ENCODE measurements at regions not wholly inside any gene's neighbourhood (a gene's known extent, or its start where the extent isn't known, plus 50 kb on each side); places are given as distances from the start of the nearest gene placed in this dataset.
"Not testable (repeated sequence)": the region's sequence is repeated elsewhere in the genome, so short reads cannot be mapped to it uniquely, and the experiment has no call there.

DNA sequence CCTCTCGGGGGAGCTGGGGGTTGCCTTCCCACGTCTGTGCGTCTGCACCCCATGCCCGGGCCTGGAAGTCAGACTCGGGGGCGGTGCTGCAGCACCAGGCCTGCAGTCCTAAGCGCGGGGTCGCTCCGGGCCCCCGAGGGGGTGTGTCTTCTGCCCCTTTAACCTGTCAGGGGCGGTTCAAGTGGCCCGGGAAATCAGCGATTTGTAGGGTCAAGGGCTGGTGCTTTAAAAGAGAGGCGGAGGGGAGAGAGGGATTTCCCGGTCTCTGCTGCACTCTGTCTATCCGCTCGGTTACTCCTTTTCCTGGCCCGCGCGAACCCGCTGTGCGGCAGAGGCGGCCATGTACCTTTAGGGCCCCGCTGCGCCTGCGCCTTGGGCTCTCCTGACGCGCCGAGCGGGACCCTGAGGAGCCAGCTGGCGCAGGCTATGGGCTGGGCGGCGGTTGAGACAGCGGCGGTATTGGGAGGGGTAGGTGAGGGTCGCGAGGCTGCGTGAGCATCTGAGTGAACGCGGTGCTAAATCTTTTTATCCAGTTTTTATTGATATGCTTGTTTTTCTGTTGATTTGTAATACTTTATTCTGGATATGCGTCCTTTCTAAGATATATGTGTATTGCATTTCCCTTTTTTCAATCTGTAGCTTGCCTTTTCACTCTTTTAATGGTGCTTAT is 243.5 kb upstream of the NOTCH2NLA start:
- H3K9me3 ChIP-seq; H3K27me3 ChIP-seq (replicated peaks in 1 of 7); H3K36me3 ChIP-seq; intact Hi-C loops (cut with DNase I; ENCODE audit: low total_unique reads): not testable (repeated sequence)
- Histone ChIP-seq H3K4me3 (peak overlapping the region; percentile 25 to 70 (median 37)), H3K27ac (peak overlapping the region in 5 of 8 donors; percentile 43 to 71 (median 51)), H3K4me1 (peaks cover 0 to 11% (median 2%) of the 10 kb centered on the region in 6 donors)
- DNase-seq = peak; percentile 92
- TF ChIP-seq, protein P1, sequence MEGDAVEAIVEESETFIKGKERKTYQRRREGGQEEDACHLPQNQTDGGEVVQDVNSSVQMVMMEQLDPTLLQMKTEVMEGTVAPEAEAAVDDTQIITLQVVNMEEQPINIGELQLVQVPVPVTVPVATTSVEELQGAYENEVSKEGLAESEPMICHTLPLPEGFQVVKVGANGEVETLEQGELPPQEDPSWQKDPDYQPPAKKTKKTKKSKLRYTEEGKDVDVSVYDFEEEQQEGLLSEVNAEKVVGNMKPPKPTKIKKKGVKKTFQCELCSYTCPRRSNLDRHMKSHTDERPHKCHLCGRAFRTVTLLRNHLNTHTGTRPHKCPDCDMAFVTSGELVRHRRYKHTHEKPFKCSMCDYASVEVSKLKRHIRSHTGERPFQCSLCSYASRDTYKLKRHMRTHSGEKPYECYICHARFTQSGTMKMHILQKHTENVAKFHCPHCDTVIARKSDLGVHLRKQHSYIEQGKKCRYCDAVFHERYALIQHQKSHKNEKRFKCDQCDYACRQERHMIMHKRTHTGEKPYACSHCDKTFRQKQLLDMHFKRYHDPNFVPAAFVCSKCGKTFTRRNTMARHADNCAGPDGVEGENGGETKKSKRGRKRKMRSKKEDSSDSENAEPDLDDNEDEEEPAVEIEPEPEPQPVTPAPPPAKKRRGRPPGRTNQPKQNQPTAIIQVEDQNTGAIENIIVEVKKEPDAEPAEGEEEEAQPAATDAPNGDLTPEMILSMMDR (IDR thresholded peaks at IDR 0.05 in 8 of 11, conservative IDR thresholded peaks at IDR 0.05 in 3 of 11) = peak in 1 of 11 experiments; percentile 27
- peak; percentile 25 to 64 (median 58) for TF ChIP-seq POLR2AphosphoS5 (IDR thresholded peaks at IDR 0.05)
- WGBS, 5 donors = 1 to 2% (median 1%) methylated on average over 20 to 42 of the region's 42 CpGs

DNA sequence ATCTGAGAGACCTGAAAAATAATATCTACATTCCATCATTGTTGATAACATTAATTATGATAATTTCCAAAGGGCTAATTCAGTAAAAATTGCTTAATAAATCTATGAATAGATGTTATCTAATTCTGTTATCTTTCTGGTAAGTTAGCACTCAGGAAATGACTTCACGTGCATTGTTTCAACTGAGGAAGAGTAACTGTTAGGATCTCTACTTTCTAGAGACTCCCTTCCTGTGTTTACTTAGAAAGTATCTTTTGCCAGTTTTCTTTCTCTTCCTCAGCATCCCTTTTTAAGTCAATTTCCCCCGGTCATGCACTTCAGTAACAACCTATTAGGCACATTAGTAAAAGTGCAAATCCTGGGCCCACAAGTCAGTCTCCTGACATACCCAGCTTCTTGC is 231.1 kb upstream of the NOTCH2NLA start:
- DNase-seq; H3K4me3 ChIP-seq; H3K9me3 ChIP-seq; H3K36me3 ChIP-seq; intact Hi-C loops (cut with DNase I; ENCODE audit: low total_unique reads); H3K27ac ChIP-seq; H3K27me3 ChIP-seq (replicated peaks in 1 of 7); H3K4me1 ChIP-seq: not testable (repeated sequence)
- WGBS, 5 donors = no CpG with 5 or more reads among the region's 2 CpGs

DNA sequence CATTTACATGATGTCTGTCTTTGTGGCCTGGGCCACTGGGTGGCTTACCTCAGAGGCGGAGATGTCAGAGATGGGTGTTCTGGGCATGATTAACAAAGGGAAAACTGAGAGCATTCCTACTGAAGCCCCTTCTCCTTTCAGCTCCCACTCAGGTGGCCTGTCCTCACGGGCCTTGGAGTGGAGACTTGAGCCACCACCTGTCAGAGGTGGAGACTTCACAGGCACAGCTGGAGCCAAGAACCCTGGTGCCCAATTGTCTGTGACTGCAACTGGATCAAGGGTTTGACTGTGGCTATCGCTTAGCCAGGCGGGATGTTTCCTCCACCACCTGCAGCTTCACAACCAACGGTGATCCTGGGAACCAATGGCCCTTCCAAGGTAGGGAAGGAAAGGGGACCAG is 230.5 kb upstream of the NOTCH2NLA start:
- intact Hi-C loops (cut with DNase I; ENCODE audit: low total_unique reads); DNase-seq; H3K4me1 ChIP-seq; H3K4me3 ChIP-seq; H3K27me3 ChIP-seq (replicated peaks in 1 of 7); H3K36me3 ChIP-seq; H3K9me3 ChIP-seq: not testable (repeated sequence)
- WGBS, 5 donors = 71 to 100% (median 84%) methylated on average over 3 to 5 of the region's 5 CpGs
- H3K27ac ChIP-seq = peak overlapping the region in 1 of 8 donors; percentile 33

DNA sequence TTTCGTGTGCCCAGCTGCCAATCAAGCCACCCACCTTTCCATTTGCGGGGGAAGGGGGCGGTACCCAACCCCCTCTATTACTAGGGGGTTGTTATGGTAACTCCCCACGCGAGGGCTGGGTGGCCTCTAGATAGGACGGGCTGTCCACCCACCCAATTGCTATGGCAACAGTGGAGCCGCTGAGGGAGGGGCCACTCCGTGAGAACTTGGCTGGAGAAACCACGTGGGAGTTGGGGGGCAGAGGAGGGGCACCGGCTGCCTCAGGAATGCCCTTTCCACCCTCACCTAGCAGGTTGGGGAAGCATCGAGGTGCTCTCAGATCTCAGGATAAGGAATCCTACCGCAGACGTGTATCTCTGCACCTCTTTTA is 220.0 kb upstream of the NOTCH2NLA start:
- H3K36me3 ChIP-seq; H3K27me3 ChIP-seq (replicated peaks in 1 of 7); DNase-seq; intact Hi-C loops (cut with DNase I; ENCODE audit: low total_unique reads); H3K27ac ChIP-seq; H3K9me3 ChIP-seq; H3K4me1 ChIP-seq; H3K4me3 ChIP-seq: not testable (repeated sequence)
- WGBS, 5 donors = 0 to 21% (median 5%) methylated on average over 1 to 3 of the region's 13 CpGs; no CpG with 5 or more reads in 1 of the 5 donors

DNA sequence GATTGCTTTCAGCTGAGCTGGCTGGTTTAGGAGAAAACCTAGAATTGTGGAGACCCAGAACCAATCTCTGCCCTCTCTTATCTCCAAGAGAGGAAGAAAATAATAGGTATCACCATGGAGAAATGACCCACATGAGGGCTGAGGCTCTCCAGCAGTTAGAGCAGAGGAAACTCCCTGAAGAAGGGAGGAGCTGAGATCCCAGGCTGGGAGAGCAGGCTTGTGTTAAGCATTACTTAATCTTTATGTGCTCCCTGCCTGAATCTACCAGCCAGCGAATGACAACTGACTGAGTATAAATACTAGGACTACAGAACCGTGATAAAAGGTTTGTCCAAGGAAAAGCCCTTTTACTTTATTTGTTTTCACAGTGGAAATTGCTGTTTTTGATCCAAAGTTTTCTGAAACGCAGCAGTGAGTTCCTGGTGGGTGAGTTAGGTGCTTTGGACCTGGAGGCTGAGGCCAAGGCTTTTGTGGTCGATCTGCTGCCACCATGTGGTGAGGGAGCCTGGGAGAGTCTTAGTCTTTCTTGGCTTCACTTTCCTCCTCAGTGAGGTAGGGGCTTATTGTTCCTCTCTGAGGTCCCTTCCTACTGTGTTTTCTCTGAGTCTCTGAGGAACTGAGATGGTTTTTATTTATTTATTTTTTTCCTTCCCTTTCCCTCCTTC is 219.5 kb upstream of the NOTCH2NLA start:
- DNase-seq = peak; percentile 83
- 13 to 29% (median 22%) methylated on average over 3 to 4 of the region's 4 CpGs; no CpG with 5 or more reads in 1 of the 5 donors for WGBS, 5 donors
- H3K36me3 ChIP-seq; H3K4me1 ChIP-seq; intact Hi-C loops (cut with DNase I; ENCODE audit: low total_unique reads); H3K27me3 ChIP-seq (replicated peaks in 1 of 7); H3K9me3 ChIP-seq; H3K27ac ChIP-seq; H3K4me3 ChIP-seq: not testable (repeated sequence)
- TF ChIP-seq, protein P1 (IDR thresholded peaks at IDR 0.05 in 8 of 11, conservative IDR thresholded peaks at IDR 0.05 in 3 of 11) = peak in 5 of 11 experiments; percentile 24 to 44 (median 37)

Data from spleen (tissue), 11 donors.